Activated CD4-positive, alpha-beta T cell treated with anti-CD3 and anti-CD28 coated beads, Interleukin-2, amount 50 U/mL, for 4 hours (primary cell): ENCODE measurements at regions not wholly inside any gene's neighbourhood (a gene's known extent, or its start where the extent isn't known, plus 50 kb on each side); places are given as distances from the start of the nearest gene placed in this dataset.
"Not testable (repeated sequence)": the region's sequence is repeated elsewhere in the genome, so short reads cannot be mapped to it uniquely, and the experiment has no call there.

Source experiments
- DNase-seq, 2 experiments: peaks; one replicate each; pipeline ENCODE4 v3.0.0-alpha.2; 2020

DNA sequence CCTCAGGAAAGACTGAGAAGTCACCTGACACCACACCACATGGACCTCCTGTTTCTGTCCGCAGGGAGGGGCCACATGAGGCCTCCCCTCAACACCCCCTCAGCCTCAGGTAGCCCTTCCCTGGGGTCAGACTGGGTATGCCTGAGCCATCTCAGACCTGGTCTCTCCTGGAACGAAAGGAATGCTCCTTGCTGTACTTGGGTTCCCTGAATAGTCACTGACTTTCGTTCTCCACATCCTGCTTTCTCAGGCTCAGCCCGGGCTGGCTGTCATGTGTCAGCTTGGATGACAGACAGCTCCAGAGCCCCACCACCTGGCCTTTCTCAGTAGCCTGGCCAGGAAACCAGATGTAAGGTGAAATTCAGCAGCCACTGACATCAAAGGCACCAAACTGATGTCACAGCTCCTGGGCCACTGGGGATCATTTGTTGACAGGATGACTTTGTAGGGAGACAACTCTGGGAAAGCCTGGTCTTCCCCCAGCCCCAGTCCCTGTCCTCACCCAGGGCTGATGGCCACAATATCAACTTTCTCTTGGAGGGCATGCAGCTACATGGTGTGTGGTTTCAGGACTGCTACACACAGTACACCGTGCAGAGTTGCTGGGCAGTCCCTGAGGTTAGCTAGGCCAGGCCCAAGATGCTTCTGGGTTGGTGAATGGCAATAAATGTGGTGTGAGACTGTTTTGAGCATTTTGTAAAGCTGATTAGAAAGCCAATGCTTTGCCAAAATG lies 141.4 kb upstream of the MRPS22 start:
- no peak for DNase-seq

DNA sequence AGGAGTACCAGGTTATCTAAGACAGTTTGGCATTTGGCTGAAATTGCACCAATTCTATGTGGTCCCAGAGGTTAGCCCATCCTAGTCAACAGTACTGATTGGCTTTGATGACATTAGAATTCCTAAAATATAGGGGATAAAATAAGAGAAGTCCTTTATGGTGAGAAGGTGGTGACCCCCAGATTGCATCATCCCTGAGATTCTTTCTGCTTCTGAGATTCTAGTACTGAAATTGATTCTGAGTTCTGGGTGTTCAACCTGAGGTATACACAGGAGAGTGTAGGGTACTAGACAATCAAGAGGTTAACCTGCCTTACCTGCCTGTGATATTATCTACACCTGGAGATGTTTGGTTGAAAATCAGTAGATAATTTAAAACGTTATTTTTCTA lies 140.9 kb upstream of the MRPS22 start:
- DNase-seq, result no peak

DNA sequence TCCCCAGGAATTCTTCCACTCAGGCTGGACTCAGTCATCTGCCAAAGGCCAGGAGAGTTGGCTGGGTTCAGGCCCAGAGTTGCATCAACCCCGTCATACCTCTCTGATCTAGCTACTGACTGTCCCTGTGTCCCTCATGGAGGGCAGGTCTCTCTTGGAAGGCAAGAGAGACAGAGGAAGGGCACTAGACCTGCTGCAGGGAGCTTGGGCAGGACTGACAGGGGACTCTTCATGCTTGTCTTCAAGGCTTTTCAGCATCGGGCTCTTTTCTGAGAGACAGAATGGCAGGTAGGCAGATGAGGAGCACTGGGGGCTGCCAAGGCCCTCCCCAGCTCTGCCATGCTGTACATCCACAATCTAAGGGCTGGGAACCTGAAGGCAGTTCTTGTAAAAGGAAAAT lies 140.1 kb upstream of the MRPS22 start:
- no peak for DNase-seq

GRCh38 chr3:139204728-139205127 lies 139.1 kb upstream of the MRPS22 start:
- DNase-seq, result no peak

GRCh38 chr3:139213936-139214335 lies 129.9 kb upstream of the MRPS22 start:
- no peak for DNase-seq

DNA sequence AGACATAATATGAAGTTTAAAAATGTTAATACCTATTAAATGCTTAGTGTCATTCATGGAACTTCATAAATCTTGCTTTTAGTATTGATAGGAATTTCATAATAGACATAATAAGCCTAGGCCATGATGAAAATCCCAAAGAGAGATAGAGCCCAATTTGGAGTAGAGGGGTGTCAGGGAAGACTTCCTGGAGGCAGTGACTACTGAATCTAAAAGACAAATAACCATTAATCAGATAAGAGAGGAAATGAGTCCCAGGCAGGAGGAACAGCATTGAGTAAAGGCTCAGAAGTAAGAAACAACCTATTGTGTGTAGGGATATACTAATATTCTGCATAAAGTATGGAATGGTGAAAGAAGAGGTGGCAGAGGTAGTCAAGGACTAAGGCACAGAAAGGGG lies 126.9 kb upstream of the MRPS22 start:
- DNase-seq, result no peak

DNA sequence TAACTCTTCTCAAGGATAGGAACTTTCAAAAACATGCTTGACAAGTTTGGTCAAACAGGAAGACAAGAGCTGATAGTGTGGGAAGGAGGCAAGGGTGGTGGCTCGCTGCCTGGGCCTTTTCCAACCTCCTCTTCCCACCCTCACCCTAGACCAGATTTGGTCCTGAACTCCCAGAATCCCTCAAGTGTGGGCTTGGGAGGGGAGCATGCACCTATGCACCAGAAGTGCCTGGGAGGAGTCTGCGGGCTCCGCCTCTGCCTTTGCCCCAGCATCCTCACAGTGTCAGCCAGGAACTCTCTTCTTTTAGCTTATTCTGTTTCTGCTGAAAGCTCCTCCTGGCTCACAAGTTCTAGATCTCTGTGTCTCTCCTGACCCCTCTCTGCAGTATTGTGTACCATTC lies 126.2 kb upstream of the MRPS22 start:
- no peak for DNase-seq

GRCh38 chr3:139218046-139218445 lies 125.8 kb upstream of the MRPS22 start:
- no peak for DNase-seq

DNA sequence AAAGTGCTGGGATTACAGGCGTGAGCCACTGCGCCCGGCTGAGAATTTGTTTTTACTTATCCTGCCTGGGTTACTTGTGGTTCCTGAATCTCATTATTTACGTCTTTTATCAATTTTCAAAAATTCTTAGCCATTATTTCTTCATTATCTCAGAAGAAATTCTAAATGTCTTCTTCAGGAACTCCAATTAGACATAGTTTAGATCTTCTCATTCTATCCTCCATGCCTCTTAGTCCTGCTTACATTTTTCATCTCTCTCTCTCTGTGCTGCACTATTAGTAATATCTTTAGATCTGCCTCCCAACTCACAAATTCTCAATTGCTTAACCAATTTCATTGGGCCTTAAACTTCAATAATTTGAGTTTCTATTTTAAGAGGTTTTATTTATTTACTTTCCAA lies 124.4 kb upstream of the MRPS22 start:
- no peak for DNase-seq

- DNase-seq, result no peak
Observed at GRCh38 chr3:139222100-139222657, 121.6 kb upstream of the MRPS22 start.

DNA sequence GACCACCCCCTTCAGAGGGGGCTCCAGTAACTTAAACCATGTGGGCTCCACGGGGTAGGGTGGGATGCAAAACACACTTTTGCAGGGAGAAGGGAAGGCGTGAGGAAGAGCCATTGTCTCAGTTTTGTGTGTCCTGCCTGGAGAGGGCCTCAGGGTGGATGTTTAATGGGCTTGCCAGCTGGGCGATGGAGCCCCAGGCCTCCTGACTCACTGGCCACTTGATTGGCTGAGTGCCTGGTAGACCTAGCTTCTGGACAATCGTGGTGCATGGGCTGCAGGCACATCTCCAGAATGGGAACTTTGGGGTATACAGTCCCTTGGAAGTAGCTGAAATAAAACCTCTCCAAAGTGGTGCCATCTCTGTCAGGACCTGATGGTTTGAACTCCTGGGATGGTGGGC lies 118.3 kb upstream of the MRPS22 start:
- DNase-seq, result no peak

DNA sequence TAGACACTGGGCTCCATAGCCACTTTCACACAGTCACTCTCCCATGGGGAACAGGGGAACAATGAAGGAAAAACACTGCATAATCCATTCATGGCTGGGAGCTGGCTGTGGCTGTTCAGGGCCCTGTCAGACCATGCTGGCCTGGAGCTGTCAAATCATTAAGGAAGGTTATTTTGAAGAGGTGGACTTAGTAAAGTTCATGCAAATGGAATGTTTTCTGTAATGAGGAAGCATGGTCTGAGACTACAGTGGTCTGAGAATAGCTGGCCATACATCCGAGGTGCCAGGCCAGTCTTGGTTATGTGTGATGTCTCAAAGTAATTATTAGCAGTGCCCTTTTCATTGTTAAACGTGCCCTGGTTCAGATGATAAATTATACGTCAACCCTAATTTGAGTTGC lies 117.1 kb upstream of the MRPS22 start:
- DNase-seq, result no peak

- DNase-seq, result no peak
Observed at GRCh38 chr3:139227165-139227564, 116.7 kb upstream of the MRPS22 start.

GRCh38 chr3:139227827-139228226 lies 116.0 kb upstream of the MRPS22 start:
- no peak for DNase-seq

DNA sequence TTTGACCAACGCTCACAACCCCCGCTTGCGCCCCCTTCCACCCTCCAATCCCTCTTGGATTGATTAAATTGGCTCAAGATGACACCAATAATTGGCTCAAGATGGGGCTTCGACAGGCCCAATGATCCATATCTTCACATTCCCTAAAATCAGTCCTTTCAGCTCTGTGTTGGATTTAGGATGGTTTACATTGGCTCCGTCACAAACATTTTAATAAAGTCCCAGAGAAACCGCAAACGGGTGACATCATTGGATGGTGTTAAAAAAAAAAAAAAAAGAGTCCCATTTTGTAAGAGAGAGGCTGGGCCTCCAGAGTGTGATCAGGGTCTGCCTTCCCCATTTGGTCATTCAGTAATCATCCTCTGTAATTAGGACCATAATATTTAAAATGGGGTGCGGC lies 113.4 kb upstream of the MRPS22 start:
- DNase-seq, result no peak

DNA sequence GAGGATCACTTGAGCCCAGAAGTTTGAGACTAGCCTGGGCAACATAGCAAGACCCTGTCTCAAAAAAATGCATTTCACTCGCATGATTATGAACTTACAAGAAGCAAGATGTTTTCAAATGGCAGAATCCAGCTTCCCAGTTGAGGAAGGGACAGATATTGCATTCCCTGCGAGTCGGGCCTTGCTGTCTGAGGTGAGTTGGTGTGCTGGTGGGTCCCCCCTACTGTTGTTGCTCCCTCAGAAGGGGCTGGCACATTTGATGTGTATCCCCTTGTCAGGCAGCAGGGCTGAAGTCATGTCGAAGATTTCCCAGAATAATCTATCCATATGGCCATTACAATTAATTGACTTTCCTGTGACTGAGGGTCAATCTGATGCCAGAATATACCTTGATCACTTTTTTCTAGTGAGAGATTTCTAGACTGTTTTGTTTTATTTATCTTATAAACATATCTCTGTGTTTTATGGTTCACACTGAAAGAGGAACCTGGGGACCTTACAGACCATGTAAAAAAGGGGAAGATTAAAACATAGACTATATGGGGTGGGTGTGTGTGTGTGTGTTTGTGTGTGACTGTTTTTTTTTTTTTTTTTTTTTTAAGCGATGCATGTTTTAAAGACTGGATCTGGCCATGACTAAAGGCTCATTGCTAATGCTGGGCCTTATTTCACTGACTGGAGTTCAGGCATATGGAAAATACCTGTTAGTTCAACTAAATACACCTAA lies 112.1 kb upstream of the MRPS22 start:
- DNase-seq, result no peak

GRCh38 chr3:139232341-139232740 lies 111.5 kb upstream of the MRPS22 start:
- DNase-seq, result not testable (repeated sequence)

DNA sequence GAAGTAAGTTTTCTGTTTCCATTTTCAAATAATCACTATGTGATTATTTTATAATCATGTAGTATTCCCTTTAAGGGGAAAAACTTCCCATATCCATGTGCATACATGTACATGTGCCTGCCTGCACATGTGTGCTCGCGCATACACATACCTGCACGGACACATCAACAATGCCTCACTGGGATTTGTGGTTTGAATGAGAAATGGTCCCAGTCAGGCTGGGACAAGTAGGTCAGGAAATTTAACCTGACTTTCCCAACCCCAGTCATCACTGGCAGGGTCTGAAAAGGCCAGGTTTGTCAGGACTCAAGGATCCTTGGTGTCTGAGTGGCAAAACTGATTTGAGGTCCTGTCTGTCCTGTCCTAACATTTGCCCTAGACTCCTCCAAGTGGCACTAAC lies 109.3 kb upstream of the MRPS22 start:
- no peak for DNase-seq

DNA sequence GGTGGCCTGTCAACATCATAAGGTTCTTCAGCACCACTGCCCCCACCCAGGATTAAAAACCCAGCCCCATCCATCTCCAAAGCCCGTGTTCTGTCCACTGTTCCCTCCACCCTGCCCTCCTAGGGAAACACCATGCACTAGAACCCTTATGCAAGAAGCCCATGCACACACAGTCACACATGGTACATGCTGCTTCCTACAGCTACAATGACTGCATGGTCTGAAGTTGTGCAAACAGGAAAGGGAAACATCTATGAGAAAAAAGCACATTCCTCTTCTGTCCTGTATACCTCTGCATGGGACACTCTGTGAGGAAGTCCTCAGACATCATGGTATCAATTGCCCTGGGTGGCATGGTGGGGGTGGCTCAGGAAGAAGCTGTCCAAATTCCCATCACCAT lies 108.6 kb upstream of the MRPS22 start:
- no peak for DNase-seq

DNA sequence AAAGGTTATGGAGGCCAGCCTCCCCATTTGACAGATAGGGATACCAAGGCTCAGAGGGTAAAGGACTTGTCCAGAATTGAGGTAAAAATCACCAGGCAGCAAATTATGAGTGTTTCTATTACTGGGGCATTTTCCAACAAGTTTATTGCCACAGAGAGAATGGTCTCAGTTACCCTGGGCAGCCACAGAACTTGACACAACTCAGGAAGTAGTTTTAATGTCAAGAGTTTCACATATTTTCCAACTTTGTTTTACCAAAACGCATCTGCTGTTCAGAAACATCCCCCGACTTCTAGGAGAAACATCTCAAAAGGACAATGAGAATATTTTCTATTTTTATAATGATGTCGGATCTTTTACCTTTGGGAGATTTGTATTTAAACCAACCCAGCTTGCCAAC lies 107.5 kb upstream of the MRPS22 start:
- DNase-seq, result no peak

DNA sequence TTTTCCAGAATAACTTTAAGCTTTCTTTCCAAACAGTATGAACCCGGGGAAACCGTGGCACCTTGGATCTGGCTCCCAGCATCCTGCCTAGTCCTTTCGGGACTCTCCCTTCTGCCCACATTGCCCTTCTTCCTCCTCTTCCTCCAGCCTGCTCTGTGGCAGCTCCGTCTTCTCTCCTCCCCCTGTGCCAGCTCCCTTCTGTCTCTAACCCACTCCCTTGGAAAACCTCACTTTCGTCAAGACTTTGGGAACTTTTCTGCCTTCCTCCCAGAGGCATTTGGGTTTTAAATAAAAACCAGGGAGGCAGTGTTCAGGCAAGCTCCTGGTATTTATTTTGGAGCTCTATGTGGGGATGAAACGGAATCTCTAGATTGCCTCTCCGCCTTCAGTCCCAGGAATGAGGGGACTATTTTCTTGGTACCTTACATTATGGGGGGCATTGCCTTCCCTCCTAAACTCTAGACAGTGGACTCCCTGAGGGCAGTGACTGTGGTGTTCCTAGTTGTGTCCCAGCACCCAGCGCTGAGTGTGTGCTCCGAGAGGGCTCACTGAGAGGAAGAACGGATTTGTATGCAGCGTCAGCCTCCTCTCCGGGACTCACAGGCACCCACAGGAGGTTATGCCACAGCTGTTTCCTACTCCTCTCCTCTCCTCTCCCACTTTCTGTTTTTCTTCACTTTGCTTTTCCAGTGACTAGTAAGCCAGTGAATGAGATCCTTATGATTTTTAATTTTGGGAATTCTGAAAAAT lies 105.4 kb upstream of the MRPS22 start:
- DNase-seq, result no peak

GRCh38 chr3:139239550-139239949 lies 104.3 kb upstream of the MRPS22 start:
- no peak for DNase-seq

DNA sequence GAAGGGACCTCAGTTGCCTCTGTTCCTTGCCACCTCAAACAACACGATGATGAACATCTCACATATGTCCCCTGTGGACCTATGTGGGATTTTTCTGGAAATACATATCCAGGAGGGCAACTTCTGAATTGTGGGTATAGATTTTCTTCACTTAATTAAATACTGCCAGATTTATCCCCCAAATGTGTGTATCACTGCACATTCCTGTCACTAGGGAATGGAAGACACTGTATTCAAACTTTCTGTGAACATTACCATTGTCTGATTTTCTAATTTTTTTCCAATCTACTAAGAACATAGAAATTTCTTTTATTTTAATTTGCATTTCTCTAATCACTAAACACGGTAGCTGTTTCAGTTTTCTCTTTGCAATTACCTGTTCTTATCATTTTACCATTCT lies 102.0 kb upstream of the MRPS22 start:
- DNase-seq, result no peak

- DNase-seq, result no peak
Observed at GRCh38 chr3:139243710-139244109, 100.1 kb upstream of the MRPS22 start.
